ENCODE measurements at regions not wholly inside any gene's neighbourhood (a gene's known extent, or its start where the extent isn't known, plus 50 kb on each side); places are given as distances from the start of the nearest gene placed in this dataset.

DNA sequence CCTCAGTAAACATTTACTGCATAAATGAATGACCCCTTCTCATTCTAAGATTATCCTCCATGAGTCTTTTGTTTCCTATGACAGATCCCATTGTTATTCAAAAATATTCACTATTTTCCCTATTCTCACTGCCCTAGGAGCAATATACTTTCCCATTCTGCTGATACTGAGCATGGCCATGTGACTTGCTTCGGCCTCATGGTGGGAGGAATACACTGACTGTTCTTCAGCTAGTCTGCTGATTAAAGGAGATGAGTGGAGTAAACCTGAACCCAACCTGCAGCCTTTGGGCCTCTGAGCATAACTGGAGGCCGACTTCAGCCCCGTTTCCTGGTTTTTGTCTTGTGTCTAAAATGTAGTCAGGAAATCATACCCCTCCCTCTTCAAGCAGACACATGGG, 531.8 kb upstream of the SALL1 start:
- Mint-ChIP-seq H3K4me1 (no peaks in the 10 kb centered on the region), H3K4me3 (no peak overlapping the region), H3K36me3 (no peaks in the 10 kb centered on the region), H3K9me3 (peaks cover 10 to 12% of the 10 kb centered on the region in 2 donors), H3K27ac (no peak overlapping the region), H3K27me3 (ENCODE audit: low read depth in 2 of 2) (no peaks in the 10 kb centered on the region)
- Histone ChIP-seq H3K4me3 (ENCODE audit: low read length) (no peak overlapping the region), H3K9me3 (ENCODE audit: control insufficient read depth, insufficient read depth, low read length) (peaks cover 4% of the 10 kb centered on the region), H3K27me3 (ENCODE audit: control insufficient read depth, insufficient read depth, low read length) (no peaks in the 10 kb centered on the region), H3K4me1 (ENCODE audit: control insufficient read depth, insufficient read depth, low read length) (no peaks in the 10 kb centered on the region), H3K36me3 (ENCODE audit: control insufficient read depth, insufficient read depth, low read length) (no peaks in the 10 kb centered on the region), H3K27ac (ENCODE audit: low read length) (no peak overlapping the region)
- TF ChIP-seq, protein P1, sequence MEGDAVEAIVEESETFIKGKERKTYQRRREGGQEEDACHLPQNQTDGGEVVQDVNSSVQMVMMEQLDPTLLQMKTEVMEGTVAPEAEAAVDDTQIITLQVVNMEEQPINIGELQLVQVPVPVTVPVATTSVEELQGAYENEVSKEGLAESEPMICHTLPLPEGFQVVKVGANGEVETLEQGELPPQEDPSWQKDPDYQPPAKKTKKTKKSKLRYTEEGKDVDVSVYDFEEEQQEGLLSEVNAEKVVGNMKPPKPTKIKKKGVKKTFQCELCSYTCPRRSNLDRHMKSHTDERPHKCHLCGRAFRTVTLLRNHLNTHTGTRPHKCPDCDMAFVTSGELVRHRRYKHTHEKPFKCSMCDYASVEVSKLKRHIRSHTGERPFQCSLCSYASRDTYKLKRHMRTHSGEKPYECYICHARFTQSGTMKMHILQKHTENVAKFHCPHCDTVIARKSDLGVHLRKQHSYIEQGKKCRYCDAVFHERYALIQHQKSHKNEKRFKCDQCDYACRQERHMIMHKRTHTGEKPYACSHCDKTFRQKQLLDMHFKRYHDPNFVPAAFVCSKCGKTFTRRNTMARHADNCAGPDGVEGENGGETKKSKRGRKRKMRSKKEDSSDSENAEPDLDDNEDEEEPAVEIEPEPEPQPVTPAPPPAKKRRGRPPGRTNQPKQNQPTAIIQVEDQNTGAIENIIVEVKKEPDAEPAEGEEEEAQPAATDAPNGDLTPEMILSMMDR (IDR thresholded peaks at IDR 0.05): no peak
- WGBS (ENCODE audit: insufficient coverage): 75% methylated on average over 1 of the region's 3 CpGs
- no peak for DNase-seq
- intact Hi-C loops (cut with micrococcal nuclease): no loop called here
- ATAC-seq: no peak

DNA sequence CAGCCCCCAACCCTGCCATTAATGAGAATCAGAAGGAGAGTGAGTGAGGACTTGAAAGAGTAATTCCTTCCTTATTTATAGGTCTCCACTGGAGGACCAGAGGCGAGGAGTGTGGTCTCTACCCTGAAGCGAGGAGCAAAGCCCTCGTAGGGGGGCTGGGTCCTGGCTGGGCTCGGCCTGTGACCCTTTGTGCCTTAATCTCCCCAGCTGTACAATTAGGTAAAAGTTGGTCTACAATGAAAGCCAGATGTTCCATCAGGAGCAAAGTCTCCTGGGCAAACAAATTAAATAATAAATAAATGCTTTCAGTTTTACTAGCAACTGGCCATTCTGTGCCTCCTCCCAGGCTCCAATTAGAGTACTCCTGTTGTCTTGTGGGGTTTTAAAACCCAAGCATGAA, 523.5 kb upstream of the SALL1 start:
- ATAC-seq: no peak
- no peaks in the 10 kb centered on the region for H3K36me3 ChIP-seq (ENCODE audit: control insufficient read depth, insufficient read depth, low read length)
- WGBS (ENCODE audit: insufficient coverage): 89% methylated on average over 3 of the region's 4 CpGs
- no peaks in the 10 kb centered on the region for H3K36me3 Mint-ChIP-seq
- H3K9me3 ChIP-seq (ENCODE audit: control insufficient read depth, insufficient read depth, low read length): peaks cover 2% of the 10 kb centered on the region
- no peaks in the 10 kb centered on the region for H3K4me1 Mint-ChIP-seq
- peaks cover 12 to 14% of the 10 kb centered on the region in 2 donors for H3K9me3 Mint-ChIP-seq
- no peaks in the 10 kb centered on the region for H3K4me1 ChIP-seq (ENCODE audit: control insufficient read depth, insufficient read depth, low read length)
- no peaks in the 10 kb centered on the region for H3K27me3 Mint-ChIP-seq (ENCODE audit: low read depth in 2 of 2)
- no peak overlapping the region for H3K27ac ChIP-seq (ENCODE audit: low read length)
- DNase-seq: no peak
- intact Hi-C loops (cut with micrococcal nuclease): no loop called here
- no peak overlapping the region for H3K4me3 Mint-ChIP-seq
- no peaks in the 10 kb centered on the region for H3K27me3 ChIP-seq (ENCODE audit: control insufficient read depth, insufficient read depth, low read length)
- TF ChIP-seq, protein P1 (IDR thresholded peaks at IDR 0.05): no peak
- H3K27ac Mint-ChIP-seq: no peak overlapping the region
- no peak overlapping the region for H3K4me3 ChIP-seq (ENCODE audit: low read length)

DNA sequence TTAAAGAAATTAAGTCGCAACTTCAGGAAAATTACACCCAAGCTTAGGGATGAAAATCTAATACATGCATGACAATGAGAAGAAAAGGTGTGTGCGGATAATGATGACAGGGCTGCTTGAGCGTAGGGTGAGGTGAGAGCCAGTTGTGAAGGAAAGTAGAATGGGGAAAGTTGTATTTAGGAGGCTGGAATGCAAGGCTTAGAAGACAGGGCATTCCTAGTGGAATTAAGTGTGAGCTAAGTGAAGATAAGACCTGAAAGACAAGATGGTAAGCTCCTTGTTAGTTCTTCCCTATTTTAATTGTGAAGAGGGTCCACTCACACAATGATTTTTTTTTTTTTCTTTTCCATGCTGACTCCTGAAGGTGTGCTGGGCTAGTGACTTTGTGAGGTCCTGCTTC, 519.5 kb upstream of the SALL1 start:
- Mint-ChIP-seq H3K27me3 (ENCODE audit: low read depth in 2 of 2) (no peaks in the 10 kb centered on the region), H3K27ac (no peak overlapping the region), H3K4me3 (no peak overlapping the region), H3K36me3 (no peaks in the 10 kb centered on the region), H3K4me1 (no peaks in the 10 kb centered on the region), H3K9me3 (peaks cover 12 to 13% of the 10 kb centered on the region in 2 donors)
- WGBS (ENCODE audit: insufficient coverage): 88% methylated on average over 3 of the region's 3 CpGs
- no peaks in the 10 kb centered on the region for H3K36me3 ChIP-seq (ENCODE audit: control insufficient read depth, insufficient read depth, low read length)
- H3K27ac ChIP-seq (ENCODE audit: low read length): no peak overlapping the region
- TF ChIP-seq, protein P1 (IDR thresholded peaks at IDR 0.05): no peak
- intact Hi-C loops (cut with micrococcal nuclease): no loop called here
- H3K27me3 ChIP-seq (ENCODE audit: control insufficient read depth, insufficient read depth, low read length): no peaks in the 10 kb centered on the region
- H3K4me3 ChIP-seq (ENCODE audit: low read length): no peak overlapping the region
- DNase-seq: no peak
- H3K4me1 ChIP-seq (ENCODE audit: control insufficient read depth, insufficient read depth, low read length): no peaks in the 10 kb centered on the region
- no peaks in the 10 kb centered on the region for H3K9me3 ChIP-seq (ENCODE audit: control insufficient read depth, insufficient read depth, low read length)
- ATAC-seq: no peak

DNA sequence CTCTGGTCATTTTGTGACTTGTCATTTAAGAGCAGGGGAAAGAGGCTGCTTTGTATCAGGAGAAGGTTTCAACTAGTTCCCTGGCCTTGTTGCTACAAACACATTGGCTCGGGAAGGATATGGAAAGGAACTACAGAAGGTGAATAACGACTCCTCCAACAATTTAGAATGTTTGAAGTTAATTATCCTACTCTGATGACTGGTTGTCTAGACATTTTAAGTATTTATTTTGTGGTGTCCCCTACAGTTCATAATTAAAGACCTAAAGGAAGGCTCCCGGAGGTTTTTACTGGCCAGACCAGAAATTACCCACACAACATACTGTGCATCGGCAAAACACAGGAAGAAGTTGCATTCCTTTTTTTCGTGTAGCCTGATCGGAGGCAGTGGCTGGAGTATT, 515.8 kb upstream of the SALL1 start:
- H3K4me3 Mint-ChIP-seq: no peak overlapping the region
- TF ChIP-seq, protein P1 (IDR thresholded peaks at IDR 0.05): no peak
- Histone ChIP-seq H3K4me1 (ENCODE audit: control insufficient read depth, insufficient read depth, low read length) (no peaks in the 10 kb centered on the region), H3K4me3 (ENCODE audit: low read length) (no peak overlapping the region), H3K27ac (ENCODE audit: low read length) (no peak overlapping the region), H3K9me3 (ENCODE audit: control insufficient read depth, insufficient read depth, low read length) (no peaks in the 10 kb centered on the region), H3K36me3 (ENCODE audit: control insufficient read depth, insufficient read depth, low read length) (no peaks in the 10 kb centered on the region), H3K27me3 (ENCODE audit: control insufficient read depth, insufficient read depth, low read length) (no peaks in the 10 kb centered on the region)
- DNase-seq: no peak
- no peak overlapping the region for H3K27ac Mint-ChIP-seq
- WGBS (ENCODE audit: insufficient coverage): 37% methylated on average over 5 of the region's 6 CpGs
- no peak for ATAC-seq
- intact Hi-C loops (cut with micrococcal nuclease): no loop called here
- H3K27me3 Mint-ChIP-seq (ENCODE audit: low read depth in 2 of 2): no peaks in the 10 kb centered on the region
- H3K36me3 Mint-ChIP-seq: no peaks in the 10 kb centered on the region
- no peaks in the 10 kb centered on the region for H3K4me1 Mint-ChIP-seq
- peaks cover 8 to 10% of the 10 kb centered on the region in 2 donors for H3K9me3 Mint-ChIP-seq
